NOMO-1 treated with dmso at 0.1 percent for 144 hours (cell line): ENCODE measurements at regions not wholly inside any gene's neighbourhood (a gene's known extent, or its start where the extent isn't known, plus 50 kb on each side); places are given as distances from the start of the nearest gene placed in this dataset.

Source experiments
- DNase-seq: peaks from one replicate; lab custom pipeline; 2025; ENCODE audit not compliant: unreplicated experiment; lab: John Stamatoyannopoulos, UW

DNA sequence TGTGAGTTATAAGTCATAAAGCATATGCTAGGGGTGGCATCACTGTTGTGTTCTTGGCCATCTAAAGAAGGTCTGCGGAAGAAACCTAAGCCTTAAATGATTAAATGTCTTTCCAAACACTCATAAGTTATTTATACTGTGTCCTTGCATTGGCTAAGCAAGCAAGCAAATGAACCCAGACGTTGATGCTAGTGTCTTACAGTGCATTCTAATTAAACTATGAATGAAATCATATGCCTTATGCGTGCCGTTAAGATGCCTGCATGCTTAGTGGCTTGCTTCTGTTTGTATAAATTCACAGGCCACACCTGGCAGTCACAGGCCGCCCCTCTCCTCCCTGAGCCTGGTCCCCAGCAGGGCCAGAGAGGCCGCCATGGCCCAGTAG, 49.9 kb downstream of the RIN2 start:
- DNase-seq, result no peak

- no peak for DNase-seq
Measured at GRCh38 chr20:19808498-19808897, 50.4 kb downstream of the RIN2 start.

- no peak for DNase-seq
Measured at GRCh38 chr20:19809505-19809904, 51.4 kb downstream of the RIN2 start.

DNA sequence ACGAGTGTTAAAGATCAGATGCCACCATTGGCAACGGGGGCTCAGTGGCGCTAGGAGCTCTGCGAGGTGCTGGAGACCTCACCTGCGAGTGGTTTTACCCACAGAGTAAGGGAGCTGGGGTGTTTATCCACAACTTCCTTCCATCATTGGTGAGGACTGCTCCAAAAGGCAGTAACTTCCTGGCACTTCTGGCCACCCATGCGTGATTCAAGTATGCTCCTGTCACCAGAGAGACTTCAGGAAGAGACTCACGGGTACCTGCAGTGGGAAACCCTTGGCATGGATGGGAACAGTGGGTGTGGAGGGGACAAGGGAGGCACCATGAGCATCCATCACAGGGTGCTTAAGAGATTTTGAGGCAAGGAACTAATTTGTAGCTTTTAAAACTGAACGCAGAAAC, 53.2 kb downstream of the RIN2 start:
- DNase-seq, result no peak

- no peak for DNase-seq
Measured at GRCh38 chr20:19812056-19812455, 54.0 kb downstream of the RIN2 start.

- no peak for DNase-seq
Measured at GRCh38 chr20:19812696-19813095, 54.6 kb downstream of the RIN2 start.

DNA sequence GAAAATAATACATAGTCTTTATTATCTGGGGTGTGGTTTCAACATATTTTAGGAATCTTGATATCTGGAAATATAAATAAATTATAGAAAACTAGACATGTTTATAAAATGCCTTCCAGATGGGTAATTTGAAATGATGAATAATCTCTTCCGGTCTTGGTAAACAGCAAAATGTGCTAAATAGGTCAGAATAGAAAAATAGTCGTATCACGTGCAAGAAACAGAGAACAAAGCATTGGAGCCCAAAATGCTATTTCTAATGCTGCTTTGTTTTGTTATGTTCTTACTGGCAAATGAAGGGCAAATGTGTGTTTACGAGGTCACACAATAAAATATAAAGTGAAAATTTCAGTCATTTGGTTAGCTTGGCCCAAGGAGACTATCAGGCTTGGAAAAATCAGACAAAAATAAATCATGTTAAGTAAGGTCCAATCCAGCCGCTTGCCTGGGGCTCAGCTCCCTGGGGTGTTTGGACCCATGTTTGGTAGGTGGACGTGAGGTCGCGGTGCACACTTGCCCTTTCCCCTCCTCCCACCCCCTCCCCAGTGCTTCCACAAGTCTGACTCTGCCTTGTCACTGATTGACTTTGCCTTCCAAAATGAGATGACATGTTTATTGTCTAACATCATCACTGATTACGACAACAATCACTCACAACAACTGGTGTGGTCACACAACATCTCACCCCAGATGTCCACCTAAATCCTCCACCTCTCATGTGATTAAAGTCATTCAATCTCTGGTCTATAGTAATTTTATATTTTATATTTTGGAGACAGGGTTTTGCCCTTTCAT, 56.0 kb downstream of the RIN2 start:
- DNase-seq, result no peak

GRCh38 chr20:19815553-19815991, 57.5 kb downstream of the RIN2 start:
- no peak for DNase-seq

DNA sequence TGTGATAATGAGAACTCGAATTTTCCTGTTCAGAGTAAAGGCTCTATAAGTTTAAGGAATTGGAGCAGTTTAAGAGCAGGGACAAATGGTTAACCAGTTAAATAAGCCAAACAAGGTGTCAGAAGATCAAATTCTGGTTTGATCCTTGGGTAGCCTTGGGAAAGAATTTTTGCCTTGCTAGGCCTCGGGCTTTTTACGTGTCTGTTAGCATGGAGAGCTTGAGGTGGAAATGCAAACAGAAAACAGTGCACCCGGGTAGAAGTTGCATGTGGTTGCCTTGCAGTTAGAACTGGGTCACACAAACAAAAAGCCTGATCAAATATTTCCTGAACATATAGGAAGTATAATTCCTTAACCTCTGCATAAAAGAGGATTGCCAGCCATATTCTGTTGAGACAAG, 58.3 kb downstream of the RIN2 start:
- DNase-seq, result no peak

DNA sequence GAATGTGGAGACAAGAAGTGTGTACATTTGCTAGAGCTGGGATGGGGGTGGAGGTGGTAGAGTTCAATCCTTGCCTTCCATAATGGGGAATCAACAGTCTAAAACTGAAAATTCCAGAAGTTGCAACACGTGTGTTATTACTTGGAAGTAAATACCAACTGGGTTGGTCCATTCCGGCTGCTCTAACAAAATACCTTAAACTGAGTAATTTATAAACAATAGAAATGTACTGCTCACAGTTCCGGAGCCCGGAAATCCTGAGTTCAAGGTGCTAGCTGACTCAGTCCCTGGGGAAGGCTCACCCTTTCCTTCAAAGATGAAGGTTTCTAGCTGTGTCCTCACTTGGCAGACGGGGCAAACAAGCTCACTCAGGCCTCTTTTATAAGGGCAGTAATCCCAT, 59.0 kb downstream of the RIN2 start:
- DNase-seq, result no peak

DNA sequence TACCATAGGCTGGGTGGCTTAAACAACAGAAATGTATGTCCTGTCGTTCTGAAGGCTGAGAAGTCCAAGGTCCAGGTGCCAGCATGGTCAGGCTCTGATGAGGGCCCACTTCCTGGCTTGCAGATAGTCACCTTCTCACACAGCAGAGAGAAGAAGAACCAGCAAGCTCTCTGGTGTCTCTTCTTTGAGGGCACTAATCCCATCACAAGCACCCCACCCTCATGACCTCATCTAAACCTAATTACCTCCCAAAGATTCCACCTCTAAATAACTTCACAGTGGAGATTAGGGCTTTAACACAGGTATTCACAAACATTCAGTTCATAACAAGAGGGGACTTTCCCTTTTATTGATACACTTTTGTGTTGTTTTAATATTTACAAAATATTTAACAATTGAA, 61.1 kb downstream of the RIN2 start:
- no peak for DNase-seq

DNA sequence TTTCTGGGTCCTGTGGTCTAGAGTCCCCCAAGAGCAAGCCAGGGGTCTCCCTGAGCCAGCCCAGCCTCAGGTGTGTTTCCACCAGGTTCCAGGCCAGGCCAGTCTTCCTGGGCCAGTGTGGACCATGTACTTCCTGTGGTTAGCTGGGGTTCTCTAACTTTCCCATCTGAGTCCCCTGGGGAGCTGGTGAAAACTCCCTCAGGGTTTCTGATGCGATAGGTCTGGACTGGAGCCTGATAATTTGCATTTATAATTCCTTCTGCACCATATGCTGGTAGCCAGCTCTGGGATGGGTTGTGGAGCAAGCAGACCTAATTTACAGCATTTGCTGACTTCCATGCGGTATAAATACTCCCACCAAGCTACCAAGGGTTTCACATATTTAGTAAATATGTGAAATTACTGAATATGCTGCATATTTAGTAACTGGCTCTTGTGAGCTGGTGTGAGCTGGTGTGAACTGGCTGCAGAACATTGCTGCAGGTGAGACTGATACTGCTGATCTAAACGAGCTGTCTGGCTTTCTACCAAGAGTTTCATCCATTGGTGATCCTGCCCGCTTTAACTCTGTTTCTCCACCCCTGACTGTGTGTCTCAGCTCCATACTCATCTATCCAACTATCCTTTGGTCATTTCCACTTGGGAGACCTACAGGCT, 62.6 kb downstream of the RIN2 start:
- no peak for DNase-seq

GRCh38 chr20:19821606-19822005, 63.5 kb downstream of the RIN2 start:
- no peak for DNase-seq

GRCh38 chr20:19823216-19823615, 65.2 kb downstream of the RIN2 start:
- no peak for DNase-seq

DNA sequence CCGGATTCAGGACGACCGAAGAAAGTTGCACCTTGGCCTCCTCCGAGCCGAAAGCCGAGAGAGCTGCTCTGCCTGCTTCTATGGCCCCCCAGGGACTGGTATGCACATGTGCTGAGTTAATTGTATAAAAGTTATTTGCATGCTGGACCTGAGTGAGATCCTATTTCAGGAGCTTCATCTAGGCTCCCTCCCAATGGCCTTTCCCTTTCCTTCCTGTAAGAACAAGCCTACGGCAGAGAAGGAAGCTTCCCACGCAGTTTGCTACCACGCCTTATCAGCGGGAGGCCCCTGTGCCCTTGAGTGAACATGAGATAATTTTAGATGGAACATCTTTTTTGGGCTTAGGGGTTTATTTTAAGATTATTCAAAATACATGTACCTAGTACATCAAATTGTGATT, 65.9 kb downstream of the RIN2 start:
- no peak for DNase-seq

DNA sequence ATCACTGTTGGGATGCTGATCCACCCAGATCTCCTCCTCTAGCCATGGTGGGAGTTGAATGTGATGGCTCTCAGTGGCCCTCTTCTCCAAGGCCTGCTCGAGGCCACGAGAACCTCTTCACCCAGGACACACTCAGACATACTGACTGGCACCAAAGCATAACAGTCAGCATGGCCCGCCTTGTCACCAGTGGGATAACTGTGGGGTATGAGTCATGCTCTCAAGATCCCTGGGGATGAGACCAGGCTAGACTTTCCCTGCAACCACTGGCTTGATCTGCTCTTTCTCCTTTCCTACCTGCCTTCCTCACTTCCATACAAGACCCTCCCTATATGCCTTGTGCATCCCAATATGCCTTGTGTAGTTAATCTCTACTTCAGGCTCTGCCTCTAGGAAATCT, 66.8 kb downstream of the RIN2 start:
- DNase-seq, result no peak

- no peak for DNase-seq
Measured at GRCh38 chr20:19826179-19826914, 68.3 kb downstream of the RIN2 start.

DNA sequence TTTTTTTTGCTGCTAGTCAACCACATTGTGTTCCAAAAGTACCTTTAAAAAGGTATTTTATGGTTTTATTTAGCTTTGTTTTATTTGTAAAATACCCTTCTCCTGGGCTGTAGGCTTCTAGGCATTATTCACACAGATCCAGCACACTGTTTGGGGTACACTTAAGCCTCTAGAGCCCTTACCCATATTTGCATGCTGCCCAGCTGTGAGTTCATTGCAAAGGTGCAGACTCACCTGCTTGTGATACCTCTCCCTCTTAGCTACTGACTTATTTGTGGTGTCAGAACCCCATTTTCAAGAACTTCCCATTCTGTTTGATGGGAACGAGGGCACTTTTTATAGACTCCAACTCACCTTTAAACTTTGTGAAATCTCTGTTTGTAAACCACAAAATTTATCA, 69.8 kb downstream of the RIN2 start:
- DNase-seq, result no peak

DNA sequence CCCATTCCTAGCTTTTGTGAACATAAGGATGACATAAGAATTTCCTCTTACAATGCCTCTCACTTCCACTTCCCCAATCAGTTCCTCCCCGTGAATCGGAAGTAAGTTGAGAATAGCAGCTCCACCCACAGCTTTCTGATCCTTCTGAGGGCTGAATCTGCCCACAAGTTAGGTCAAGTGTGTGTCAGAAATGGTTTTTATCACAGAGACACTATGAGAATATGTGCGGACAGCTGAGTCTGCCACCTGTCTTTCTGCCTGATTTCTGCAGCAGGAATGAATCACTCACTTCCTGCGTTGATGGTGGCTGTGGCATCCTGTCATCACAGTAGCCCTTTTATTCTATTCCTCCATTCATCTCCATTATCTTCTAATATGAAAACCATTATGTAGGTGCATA, 70.2 kb downstream of the RIN2 start:
- DNase-seq, result peak; percentile 80

DNA sequence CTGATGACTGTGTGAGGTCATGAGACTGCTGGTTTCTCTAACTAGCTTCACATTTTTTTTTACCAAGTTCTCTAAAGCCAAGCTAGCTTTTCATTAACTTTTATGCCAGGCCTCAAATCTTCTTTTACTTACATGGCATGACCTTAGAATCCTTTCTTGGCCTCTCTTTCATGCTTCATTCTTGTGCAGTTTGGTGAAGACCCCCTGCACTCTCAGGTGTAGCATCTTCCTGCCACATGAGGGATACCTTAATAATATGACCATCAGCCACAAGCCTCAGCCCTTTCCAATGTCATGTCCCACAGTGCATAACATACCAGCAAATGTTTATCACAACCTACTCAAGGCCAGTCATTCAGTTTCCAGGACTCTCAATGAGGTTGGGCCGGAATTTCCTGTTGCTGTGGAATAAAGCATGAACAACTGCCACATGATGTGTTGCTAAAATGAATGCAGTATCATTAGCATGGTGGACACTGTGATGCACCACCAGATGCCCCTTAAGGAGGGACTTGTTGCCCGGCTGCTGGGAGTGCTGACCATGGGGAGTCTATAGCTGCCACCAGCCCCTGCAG, 72.2 kb downstream of the RIN2 start:
- DNase-seq, result no peak

- DNase-seq, result no peak
Measured at GRCh38 chr20:19832875-19833274, 74.8 kb downstream of the RIN2 start.

DNA sequence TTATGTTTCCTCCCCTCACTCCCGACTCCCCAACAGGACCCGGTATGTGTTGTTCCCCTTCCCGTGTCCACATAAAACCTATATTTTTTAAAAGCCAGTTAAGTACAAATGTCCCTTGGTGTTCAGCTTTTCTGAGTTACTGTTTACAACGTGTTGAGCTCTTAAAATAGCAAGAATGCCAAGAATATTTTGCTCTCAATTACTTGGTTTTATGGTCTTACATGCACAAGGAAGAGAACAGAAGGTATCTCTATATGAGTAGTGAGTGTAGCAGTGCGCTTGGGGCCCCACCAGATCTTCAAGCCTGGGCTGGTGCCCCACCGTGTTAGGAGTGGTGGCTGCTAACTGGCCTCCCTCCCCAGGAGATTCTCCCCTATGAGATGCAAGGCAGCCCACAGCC, 75.3 kb downstream of the RIN2 start:
- no peak for DNase-seq
